T-helper 1 cell (primary cell): ENCODE measurements at regions not wholly inside any gene's neighbourhood (a gene's known extent, or its start where the extent isn't known, plus 50 kb on each side); places are given as distances from the start of the nearest gene placed in this dataset.

Source experiments
- DNase-seq, 5 donors: peaks; one replicate each; pipeline ENCODE4 v3.0.0-alpha.2; 2012 to 2020

DNA sequence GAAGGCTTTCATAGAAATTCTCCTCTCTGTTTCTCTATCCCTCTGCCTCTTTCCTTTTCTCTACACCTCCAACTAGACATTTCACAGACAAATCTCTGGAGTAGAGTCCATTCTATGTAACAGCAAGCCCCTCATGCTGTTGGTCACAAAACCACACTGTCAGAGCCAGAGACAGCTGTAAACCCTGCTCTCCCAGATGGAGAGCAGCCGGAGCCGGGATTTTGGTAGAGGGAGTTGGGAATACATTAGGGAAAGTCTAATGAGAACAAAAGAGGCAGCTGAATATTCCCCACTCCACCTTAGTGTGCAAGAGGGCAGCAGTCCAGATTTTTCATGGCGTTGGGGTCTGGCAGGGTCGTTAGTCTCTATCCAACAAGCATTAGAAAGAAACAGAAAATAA, 68.3 kb upstream of the EDN1 start:
- DNase-seq = no peak

DNA sequence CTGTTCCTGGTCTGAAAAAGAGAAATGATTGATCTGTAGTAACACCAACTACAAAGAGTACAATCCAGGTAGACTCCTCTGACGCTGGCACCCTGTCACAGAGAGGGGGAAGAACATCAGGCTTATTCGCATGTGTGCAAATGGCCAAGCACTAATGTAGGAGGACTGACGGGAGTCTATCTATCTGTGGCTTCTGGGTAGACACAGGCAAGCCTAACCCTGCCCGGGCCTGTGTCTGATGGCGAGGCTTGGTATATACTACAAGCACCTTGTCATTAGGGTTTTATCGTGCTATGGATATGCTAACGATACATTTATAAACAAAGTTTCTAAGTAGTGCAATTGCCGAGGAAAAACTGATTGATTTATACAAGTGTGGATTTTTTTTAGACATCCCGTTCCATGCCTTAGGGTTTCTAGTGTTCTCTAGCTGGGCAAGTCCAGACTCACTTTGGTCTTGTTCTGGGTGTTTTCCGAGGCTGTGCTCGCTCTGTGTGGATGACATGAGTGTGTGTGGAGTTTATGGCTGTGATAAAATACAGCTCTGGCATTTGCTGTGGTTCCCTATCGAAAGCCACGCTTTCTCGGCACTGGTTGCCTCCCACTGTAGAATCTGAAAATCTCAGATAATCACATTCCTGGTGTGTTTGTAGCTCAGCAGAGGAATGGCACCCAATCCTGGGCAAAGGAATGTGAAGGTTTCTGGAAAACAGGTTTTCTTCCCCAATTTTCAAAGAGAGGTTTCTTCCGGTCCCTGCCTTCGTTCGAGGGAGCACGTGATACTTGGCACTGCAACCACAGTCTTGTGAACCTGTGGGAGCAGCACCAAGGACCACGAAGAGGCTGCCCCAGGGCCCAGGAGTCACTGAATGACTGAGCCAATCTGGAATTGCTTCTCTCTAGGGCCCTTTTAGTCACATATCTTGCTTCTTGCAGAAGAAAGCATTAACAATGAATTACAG, 67.5 kb upstream of the EDN1 start:
- no peak for DNase-seq

DNA sequence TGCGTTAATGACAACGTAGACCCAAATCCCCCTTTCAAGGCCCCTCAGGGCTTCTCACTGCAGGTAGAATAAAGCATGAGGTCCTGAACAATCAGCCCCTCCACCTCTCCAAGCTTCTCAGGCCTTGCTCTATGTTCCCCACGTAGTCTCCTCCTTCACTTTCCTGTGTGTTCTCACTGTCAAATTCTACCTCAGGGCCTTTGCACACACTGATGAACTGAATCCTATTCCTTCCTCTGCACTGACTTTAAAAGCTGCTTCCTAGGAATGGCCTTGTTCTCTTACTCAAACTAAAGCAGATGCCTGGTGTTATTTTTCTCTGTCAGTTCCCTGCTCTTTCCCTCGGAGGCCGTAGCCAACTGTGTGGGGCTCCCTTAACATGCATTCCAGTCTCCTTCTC, 66.8 kb upstream of the EDN1 start:
- no peak for DNase-seq

DNA sequence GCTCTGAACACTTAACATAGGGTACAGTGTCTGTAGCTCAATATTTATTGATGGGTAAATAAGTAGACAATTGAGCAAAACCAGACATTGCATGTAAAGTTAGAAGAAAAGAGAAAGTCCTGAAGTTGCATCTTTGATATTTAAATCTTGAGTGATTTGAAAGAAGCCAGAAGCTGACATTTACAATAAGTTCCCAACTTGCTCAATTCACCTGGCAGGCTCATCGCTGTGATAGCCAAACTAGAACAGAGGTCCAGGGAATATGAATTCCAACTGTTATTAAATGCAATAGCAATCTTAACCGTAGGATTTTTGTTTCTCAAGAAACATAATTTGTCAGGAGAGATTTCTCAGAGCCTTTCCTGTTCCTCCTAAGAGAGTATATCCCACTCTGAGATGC, 65.9 kb upstream of the EDN1 start:
- DNase-seq = no peak

DNA sequence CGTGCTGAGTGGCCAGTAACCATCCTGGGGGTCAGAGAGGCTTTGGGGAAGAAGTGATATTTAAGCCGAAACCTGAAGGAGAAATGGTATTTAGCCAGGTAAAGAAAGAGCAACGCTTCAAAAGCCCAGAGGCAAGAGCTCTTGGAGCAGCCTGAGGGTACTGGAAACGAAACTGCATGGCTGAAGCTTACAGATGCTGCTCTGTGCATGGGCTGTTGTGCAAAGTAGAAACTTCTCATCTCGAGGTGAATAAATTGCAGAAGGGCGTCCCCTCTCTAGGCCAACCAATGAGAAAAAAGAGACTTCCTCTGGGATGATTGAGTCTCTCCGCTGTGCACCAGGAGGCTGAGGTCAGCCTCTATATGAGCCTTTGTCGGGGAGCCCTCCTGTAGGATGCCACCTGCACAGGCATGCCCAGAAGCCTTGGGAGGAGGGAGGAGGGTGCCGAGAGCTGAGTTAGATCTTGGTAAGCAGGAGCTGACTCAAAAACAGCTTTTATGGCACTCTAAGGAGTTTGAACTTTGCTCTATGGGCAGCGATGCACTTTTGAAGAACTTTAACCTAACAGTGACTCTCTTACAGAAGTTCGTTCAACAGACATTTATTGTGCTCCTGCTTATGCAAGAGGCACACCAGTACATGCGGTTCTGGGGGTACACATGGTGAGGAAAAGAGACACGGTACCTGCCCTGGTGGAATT, 61.6 kb upstream of the EDN1 start:
- DNase-seq = no peak

DNA sequence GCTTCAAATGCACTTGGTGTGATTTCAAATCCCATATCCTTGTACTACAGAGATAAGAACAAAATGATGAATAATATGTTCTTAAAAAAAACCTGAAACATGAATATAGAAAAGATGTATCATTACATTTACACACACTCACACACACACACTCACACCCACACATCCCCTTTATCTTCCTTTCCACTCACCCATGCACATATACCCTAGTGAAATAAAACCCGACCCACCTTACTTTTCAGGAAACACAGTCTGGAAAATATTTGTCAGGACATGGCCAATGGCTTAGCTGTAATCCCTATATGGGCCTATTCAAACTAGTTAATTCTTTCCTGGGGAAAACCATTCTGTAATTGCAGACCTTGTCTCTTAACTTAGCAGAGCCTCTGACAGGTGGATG, 60.8 kb upstream of the EDN1 start:
- no peak for DNase-seq

DNA sequence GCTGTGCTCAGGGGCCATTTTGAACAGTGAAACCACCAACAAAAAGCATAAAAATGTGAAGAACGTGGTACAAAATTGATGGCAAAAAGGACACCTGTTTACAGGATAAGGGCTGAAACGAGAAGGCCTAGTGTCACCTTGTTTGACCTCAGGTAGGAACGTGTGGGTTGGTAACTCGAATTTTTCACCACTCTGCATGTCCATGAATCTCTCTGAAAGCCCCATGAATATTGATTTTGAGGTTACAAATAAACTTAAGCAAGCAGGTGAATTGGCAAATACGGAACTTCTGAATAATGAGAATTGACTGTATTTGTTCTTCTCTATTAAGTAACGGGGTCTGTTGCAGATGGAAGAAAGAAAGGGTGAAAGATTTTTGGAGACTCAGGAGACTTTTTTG, 59.6 kb upstream of the EDN1 start:
- no peak for DNase-seq

DNA sequence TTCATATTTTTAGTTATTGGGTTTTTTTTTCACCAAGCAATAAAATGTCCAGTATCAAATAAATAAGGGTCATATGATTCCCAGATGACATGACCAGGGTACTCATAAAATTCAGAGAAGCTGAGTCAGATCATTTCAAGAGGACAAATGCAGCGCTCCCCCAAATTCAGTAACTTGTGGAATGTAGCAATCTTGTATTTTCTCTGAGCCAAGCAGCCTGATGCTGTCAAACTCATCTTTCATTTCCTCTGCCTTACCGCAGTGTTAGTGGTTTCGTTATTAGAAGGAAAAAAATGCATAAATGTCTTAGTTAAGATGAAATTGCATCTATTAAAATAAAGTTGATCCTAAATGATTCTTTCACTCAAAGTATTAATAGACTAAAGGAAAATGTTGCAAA, 57.8 kb upstream of the EDN1 start:
- peak in 1 of 5 donors; percentile 60 for DNase-seq

DNA sequence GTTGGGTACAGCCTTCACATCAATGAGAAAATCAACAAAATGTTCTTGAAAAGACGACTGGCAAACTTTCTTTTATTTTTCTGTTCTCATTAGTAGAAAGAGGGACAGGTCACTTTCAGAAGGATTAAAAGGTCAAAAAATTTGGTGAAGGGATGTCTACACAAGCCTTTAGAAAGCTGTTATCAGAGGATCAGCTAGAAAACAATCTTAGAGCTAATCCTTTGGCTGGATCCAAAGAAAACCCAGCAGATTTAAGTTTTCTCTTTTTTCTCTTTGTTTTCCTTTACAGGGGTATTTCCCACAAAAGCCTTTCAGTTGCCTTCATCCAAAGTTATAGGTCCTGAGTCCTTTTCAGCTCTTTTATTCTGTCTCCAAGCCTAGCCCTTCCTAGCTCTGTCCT, 57.3 kb upstream of the EDN1 start:
- no peak for DNase-seq

DNA sequence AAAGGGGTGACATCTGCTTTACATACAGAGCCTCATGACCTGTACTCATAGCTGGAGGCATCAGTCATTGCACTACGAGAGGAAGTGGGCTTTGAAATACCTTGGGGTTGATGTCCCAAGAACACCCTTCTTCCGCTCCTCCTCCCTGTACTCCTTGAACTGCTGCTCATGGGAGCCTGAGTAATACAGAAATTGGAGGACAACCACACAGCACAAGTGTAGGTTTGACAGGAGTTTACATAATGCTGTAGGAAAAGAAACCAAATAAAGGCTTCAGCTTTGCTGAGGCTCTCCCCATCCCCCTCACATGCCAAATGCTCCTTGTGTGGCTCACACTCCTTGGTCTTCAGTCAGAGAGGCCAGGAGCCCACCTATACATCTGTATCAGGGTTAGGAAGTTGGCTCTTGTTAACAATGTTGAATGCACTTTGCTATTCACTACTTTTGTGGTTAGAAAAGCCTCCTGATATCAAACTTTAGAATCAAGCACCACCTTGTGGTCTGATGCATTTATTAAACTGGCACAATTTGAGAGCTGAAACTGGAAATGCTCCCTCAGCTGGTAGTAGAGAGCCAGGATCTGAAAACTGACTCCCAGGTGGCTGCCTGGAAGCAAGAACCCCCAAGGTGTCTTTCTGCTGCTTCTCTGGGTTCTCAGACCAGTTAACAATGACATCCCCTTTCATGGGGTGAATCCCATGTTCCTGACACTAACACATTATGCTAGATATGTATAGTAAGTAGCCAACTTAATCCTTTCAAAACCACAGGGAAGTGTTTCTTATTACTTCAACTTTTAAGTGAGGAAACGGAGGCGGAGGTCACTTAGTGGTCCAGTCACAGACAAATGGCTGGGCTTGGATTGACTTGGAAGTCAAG, 56.2 kb upstream of the EDN1 start:
- peak in 3 of 5 donors; percentile 8 to 81 (median 33) for DNase-seq

DNA sequence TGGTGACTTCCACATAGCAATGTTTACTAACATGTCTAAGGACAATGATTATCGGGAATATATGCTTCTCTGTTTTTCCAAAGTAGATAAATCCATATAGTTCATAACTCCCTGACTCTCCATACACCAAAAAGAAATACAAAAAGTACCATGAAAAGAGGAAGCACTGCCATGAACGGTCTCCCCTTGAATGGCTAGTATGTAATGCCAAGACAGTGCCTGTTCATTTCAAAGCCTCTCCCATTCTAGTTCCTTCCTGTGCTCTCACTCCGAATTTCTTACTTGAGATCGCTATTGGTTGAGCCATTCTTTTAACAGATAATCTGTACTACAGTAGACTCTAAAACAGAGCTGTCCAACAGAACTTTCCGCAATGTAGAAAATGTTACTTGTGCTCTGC, 54.8 kb upstream of the EDN1 start:
- DNase-seq = no peak

DNA sequence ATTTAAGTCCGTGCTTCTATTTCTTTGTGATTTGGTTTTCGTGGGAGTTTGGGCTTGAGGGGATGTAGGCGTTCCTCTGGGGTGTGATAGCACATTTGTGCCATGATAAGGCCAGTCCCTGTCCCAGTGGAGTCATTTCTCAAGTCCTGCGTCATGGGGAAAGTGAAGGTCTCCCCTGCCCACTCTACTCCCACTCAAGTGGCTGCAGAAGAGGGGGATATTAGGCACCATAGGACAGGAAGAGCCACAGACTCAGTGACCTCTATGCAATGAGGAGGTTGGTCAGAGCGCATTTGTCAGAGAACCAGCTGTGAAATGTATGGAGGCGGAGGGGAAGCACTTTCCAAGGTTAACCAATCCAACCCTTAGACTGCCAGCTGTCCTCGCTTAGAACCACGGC, 51.9 kb upstream of the EDN1 start:
- DNase-seq = peak in 1 of 5 donors; percentile 6
